ENCODE measurements at regions not wholly inside any gene's neighbourhood (a gene's known extent, or its start where the extent isn't known, plus 50 kb on each side); places are given as distances from the start of the nearest gene placed in this dataset.

DNA sequence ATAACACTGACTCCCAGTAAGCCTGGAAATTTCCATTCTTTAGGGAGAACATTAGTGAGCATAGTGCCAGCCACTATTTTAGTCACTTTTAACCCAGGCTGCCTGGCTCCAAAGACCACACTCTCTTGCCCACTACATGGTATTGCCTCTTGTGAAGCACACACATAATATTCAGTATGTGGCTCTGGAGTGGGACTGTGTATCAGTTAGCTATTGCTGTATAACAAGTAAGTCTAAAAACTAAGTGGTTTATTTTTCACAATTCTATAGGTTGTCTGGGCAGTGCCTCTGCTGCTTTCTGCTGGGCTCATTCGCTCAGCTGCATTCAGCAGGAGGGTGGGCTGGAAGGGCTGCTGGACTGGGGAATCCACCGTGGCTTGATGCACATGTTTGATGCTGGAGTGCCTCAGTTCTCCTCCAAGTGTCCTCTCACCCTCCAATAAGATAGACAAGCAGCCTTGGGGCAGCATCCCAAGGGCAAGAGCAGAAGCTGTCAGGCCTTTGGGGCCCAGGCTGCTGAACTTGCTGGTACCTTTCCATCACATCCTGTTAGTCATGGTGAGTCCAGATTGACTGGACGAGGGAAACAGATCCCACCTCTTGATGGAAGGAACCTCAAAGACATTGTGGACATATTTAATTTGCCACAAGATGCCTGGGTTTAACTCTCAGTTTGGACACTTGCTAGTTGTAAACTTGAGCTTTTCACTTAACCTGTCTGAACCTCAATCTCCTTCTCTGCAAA is 66.6 kb upstream of the TLE3 start:
- DNase-seq (ENCODE audit: low read depth) = peak; percentile 23

DNA sequence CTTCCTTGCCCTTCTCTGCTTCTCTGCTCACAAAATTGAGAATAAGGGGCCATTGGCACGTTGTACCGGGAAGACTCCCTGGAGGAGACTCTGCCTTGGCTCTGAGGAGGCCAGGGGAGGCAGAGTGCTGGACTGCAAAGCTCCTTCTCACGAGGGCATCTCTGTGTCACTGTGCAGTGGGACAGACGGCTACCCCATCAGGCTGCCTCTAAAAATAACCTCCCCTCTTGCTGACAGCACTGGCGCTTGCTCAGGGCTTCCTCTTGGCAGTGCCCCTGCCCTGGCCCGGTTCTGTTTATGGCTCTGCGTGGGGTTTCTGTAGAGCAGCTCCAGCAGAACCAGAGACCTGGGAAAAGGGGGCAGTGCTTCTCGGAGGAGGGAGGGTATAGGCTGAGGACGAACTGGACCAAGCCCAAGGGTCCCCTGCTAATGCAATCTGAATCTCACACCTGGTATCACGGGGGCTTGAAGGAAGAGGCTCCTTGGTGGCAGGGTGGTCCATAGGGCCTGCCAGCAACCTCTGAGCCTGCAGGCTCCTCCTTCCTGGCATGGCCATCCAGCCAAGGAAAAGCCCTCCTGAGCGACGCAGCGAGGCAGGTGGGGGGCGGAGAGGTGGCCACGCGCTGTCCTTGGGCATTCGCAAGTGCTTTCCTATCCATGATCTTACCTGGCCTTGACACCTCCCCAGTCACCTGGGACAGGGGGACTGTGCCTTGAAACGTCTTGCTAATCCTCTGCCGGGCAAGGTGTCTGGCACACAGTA is 63.3 kb upstream of the TLE3 start:
- DNase-seq (ENCODE audit: low read depth) = no peak

DNA sequence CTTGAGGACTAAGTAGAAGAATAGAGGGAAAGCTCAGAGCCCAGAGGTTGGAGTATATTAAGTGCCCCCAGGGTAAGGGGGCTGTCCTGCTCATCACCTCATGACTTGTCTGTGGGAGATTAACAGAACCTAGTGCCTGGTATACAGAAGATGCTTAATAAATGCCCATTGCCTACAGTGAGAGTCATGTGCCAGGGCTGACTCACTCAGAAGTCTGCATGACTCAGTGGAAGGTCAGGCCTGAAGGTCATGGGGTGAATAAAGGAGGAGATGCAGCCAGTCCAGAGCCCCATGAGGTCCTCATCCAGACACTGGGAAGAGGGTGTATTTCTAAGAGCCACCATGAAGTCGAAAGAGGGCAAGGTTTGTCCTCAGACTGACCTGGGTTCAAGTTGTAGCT is 62.5 kb upstream of the TLE3 start:
- peak; percentile 36 for DNase-seq (ENCODE audit: low read depth)

DNA sequence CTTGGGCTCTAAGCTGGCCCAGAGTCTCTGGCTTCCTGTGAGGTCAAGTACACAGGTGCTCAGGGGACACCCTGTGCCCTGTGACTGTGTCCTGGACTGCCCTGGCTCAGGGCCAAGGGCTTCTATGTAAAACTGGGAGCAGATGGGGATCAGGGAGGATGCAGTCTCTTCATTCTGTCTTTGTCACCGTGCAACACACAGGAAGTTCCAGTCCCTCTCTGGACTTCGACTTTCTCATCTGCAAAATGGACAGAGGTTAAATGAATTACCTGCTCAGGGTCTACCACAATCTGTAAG is 61.9 kb upstream of the TLE3 start:
- DNase-seq (ENCODE audit: low read depth) = no peak

DNA sequence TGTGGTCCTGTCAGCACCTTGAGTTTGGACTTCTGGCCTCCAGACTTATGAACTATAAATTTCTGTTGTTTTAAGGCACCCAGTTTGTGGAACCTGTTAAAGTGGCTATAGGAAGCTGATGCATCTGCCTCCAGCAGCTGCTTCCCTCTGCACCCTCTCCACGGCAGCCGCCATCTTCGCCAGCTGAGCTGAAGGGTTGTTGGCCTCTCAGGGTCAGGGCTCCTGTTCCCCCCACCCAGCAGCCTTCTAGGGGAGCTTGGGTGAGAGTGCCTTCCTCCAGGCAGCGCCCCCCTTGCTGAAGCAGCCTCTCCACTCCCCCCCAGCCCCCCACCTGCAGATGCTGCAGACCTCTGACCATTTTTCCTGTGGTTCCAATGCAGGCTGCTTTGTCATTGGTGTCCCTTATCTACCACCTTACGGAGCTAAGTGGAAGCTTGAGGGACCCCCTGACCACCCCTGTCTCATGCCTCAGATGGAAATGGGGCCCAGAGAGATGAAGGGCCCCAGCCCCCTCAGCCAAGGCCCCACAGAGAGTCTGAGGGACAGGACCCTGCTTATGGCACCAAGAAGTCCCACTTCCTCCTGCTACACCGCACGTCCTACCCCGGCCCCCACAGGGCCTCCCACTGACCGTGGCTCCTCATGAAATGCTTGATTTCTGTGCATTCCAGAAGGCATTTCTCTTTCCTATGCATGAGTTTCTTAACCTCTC is 61.4 kb upstream of the TLE3 start:
- no peak for DNase-seq (ENCODE audit: low read depth)

DNA sequence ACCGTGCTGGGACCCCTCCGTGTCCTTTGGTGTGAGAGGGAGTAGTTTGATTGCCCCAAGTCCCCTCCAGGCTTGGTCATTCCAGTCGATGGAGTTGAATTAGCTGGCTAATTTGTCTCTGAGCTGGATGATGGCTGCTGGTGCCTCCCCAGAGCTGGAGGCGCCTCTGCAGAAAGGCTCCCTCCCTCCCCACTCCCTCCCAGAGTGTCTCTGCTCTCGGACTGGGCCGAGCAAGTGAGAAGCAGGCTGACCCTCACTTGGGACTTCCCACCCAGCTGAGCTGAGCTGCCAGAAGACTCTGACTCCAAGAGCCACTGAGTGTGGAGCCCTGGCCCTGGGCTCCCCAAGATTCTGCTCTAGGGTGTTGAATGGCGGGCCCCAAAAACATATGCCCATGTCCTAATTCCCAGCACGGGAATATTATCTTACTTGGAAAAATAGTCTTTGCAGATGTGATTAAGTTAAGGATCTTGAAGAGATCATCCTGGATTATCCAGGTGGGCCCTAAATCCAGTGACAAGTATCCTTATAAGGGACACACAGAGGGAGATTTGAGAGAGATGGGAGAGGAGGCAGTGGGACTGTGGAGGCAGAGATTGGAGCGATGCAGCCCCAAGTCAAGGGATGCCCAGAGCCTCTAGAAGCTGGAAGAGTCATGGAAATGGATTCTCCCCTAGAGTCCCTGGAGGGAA is 60.7 kb upstream of the TLE3 start:
- no peak for DNase-seq (ENCODE audit: low read depth)

DNA sequence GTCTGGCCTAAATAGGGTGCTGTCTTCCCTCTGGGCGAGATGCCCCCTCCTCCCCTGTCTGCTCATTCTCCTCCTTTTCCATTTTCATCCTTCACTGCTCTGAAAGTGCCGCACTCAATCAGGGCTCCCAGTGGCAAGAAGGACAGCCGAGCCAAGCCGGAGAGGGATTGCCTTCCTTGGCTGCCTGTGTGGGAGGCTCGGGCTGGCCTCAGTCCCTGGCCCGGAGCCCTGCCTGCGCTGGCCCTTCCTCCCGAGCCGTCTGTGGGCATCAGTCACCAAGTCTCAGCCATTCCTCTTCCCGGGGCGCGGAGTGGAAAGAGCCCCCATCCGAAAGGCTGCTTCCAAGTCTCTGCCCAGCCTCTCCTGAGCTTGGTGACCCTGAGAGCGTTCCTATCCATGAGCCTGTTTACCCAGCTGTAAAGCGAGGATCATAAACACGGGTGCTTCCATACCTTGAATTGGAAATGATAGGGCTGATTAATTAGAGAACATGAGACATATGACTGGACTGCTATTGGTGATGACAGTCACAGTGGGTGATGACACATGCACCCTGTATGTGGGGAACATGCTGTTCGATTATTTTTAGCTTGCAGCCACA is 59.1 kb upstream of the TLE3 start:
- peak; percentile 37 for DNase-seq (ENCODE audit: low read depth)

DNA sequence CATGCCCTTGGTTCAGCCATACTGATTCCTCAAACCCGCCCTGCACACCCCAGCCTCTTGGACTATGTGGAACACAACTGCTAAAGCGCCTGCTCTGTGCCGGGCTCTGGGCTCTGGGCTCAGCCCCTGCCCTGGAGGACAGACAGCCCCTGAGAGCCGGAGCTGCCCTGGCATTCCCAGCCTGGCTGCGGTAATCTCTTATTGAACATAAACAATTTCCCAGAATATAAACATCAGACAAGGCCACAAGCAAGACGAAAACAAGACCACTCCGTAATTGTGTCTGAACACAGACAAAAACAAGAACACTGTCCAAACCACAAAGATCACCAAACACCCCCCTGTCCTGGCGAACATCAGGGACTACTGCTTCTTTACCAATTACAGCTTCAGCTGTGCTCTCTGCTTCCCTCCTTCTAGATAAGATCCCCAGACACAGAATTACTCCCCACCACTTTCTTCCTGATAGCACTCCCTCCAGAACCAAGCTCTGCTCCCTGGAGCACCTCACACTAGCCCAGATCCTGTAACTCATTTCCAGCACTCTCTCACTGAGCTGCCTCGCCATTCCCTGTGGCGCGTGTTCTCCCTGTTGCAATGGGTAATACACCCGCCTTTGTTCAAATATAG is 57.1 kb upstream of the TLE3 start:
- peak; percentile 24 for DNase-seq (ENCODE audit: low read depth)

DNA sequence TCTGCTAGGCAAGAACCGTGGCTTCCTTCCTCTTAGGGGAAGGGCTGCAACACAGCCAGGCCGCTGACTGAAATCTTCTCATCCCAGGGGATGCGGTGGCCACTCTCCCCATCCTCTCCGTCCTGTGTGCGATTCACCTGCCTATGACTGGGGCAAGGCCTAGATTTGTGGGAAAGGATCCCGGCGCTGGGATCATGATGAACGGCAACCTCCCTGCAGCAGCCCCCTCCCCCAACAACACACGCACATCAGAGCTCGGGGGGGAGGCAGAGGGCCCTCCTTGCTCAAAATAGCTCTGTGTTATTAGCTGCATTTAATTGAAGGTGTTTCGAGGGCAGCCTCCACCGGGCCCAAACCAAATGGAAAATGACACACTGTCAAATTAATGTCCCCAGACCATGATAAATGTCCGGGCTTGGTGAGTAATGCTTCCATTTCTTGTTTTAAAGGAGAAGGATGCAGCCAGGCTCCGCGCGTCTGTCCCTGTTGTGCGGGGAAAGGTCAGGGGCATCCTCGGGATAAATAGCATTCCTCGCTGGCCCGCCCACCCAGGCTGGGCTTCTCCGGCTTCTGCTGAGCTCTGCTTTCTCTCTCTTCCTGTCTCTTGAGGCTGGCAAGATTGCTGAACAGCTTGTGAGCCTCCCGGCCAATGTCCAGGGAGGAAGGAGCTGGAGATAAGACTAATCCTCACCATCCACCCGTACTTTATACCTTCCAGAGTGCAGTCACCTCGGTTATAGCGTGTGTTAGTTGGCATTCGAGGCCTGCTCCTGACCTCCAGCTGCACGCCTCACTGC is 56.4 kb upstream of the TLE3 start:
- DNase-seq (ENCODE audit: low read depth) = no peak

DNA sequence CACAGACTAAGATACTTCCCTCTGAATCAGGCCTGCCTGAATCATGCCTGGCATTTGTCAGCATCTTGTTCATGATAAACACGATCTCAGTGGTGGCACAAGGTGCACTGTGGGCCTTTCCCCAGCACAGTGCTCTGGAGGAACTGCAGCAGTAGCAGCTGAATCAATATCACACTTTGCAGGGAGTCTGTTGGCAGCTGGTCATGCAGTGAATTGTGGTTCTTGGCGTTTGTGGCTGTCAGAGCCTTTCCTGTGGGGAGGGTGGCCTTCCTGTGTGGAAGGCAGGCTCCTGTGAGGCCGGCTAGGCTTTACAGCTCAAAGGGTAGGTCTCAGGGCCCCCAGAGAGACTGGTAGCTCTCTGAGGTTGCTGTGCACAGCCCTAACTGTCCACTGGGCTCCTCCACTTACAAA is 54.4 kb upstream of the TLE3 start:
- peak; percentile 15 for DNase-seq (ENCODE audit: low read depth)

DNA sequence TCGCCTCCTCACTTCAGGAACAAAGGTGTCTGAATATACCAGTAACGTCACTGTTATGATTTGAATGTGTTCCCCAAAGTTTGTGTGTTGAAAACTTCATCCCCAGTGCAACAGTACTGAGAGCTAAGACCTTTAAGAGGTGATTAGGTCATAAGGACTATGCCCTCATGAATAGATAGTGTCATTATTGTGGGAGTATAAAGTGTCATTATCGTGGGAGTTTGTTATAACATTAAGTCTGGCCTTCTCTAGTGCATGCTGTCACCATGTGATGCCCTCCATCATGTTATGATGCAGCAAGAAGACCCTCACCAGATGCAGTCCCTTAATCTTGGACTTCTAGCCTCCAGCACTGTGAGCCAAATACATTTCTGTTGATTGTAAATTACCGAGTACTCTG is 53.7 kb upstream of the TLE3 start:
- DNase-seq (ENCODE audit: low read depth) = no peak

DNA sequence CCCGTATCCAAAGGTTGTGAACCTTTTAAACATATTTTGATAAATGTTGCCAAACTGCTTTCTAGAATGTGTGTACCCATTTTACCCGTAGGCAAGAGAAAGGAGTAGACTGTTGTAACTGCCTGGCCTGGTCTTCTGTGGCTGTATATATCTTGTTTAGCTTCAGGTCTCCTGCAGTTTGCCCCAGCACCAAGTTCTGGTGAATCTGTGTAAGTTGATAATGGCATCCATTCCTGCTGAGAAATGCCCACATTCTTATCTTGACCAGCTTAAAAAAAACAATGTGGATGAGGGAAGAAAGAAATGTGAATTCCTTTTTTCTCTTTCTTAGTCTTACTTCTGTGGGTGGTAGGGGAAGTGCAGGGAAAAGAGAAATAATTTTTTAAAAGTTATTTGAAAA is 53.3 kb upstream of the TLE3 start:
- no peak for DNase-seq (ENCODE audit: low read depth)

DNA sequence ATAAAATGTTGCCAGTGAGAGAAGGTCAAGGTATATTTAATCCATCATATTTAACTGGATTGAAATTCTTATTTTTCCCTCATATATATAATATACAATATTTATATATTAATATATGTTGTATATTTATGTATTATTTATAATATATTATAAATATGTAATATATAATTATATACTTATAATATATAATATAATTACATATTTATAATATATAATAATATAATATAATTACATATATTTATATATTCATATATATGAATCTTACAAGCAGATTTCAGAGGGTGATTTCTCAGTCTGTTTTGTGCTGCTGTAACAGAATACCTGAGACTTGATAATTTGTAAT is 52.7 kb upstream of the TLE3 start:
- no peak for DNase-seq (ENCODE audit: low read depth)

DNA sequence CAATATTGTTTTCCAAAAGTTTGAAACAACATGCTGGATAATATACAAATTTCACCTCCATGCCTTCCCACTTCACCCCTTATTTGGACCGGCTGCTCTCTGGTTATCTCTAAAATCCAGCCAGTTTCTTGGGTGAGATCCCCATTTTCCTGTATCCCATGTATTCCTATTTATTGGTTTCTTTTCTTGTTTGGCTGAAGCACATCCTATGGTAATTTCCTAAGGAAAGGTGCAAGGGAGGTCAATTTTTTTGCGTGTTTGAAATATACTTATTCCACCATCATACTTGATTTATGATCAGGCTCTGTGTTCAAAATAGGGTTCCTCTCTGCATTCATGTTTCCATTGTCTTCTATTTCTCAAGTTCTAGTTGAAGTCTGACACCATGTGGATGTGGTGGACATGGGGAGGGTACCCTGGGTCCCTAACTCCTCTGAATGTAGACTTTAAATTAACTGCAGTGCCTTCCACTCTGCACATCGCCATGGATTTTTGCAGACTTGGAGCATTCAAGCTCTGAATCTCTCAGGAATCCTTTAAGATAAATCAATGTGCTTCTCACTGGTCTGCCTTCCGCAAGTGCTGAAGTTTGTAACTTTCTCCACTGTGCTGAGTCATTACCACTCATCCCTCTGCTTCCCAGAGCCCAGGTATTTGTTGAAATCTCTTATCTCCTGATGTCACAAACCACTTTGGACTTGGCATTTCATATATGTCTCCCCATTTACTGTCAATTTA is 52.1 kb upstream of the TLE3 start:
- peak; percentile 60 for DNase-seq (ENCODE audit: low read depth)

DNA sequence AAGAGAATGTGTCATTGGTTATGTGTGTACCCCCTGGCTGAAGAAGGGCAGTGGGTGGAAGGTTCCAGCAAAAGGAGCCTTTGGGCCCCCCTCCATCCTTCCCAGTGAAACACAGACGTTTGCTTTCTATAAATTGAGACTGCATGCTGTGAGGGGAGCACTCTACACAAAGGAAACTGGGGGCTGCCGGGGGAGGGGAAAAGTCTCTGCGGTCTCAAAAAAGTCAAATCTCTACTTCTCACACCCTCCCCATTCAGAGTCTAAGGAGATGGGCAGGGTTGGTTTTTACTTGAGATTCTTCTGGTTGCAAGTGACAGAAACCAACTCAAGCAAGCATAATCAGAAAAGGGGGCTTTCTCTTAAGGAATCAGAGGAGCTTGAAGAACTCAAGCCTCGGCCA is 50.1 kb upstream of the TLE3 start:
- DNase-seq (ENCODE audit: low read depth) = no peak

All from M059J (cell line).